Activated naive CD4-positive, alpha-beta T cell treated with anti-CD3 and anti-CD28 coated beads for 36 hours (primary cell): ENCODE measurements at regions not wholly inside any gene's neighbourhood (a gene's known extent, or its start where the extent isn't known, plus 50 kb on each side); places are given as distances from the start of the nearest gene placed in this dataset.

Experiments used
- CTCF ChIA-PET: fragments of 350-600 bp; sonication (Branson Sonifier 250); formaldehyde crosslinking; loops from one replicate; lab custom pipeline; 2021; ENCODE audit warnings: antibody characterized with exemption; lab: Charles Lee
- DNase-seq: peaks from one replicate; pipeline ENCODE4 v3.0.0-alpha.2; 2020
- H3K27ac Mint-ChIP-seq: one replicate; pipeline ENCODE4 v1.8.0; 2021; ENCODE audit warnings: mild to moderate bottlenecking, mixed read lengths
- H3K27me3 Mint-ChIP-seq: one replicate; pipeline ENCODE4 v1.8.0; 2021; ENCODE audit warnings: low read depth, mixed read lengths
- H3K36me3 Mint-ChIP-seq: one replicate; pipeline ENCODE4 v1.8.0; 2021; ENCODE audit warnings: low read depth, mixed read lengths
- H3K4me1 Mint-ChIP-seq: one replicate; pipeline ENCODE4 v1.8.0; 2021; ENCODE audit warnings: low read depth, mixed read lengths
- H3K4me3 Mint-ChIP-seq: one replicate; pipeline ENCODE4 v1.8.0; 2021; ENCODE audit warnings: mild to moderate bottlenecking, moderate library complexity, mixed read lengths
- H3K9me3 Mint-ChIP-seq: one replicate; pipeline ENCODE4 v1.8.0; 2021; ENCODE audit warnings: mixed read lengths
- intact Hi-C: fragments of 100-400 bp; cut with micrococcal nuclease; formaldehyde crosslinking; loops from one replicate; pipeline ENCODE4 v1.15.1; 2023

DNA sequence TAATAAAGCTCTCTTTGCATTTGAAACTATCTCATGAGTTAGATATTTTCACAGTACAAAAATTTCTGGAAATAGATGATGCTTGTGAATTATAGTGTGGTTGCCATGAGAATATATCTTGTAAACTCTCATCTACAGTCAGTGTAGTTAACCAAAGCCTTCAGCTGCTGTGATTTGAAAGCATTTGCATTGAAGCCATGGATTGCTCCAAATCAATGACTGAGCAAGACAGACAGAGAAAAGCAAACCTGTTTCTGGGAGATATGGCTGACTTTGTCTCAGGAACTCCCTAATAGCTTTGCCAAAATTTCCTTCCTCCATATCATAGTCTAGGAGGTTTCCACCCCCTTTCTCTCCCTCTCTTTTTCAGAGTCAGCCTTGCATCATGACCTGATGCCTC is 955.3 kb downstream of the REEP3 start:
- no peaks in the 10 kb centered on the region for H3K4me1 Mint-ChIP-seq
- H3K36me3 Mint-ChIP-seq = no peaks in the 10 kb centered on the region
- no peaks in the 10 kb centered on the region for H3K27me3 Mint-ChIP-seq
- H3K9me3 Mint-ChIP-seq = peaks cover 5% of the 10 kb centered on the region
- no peak overlapping the region for H3K27ac Mint-ChIP-seq
- DNase-seq = no peak
- H3K4me3 Mint-ChIP-seq = no peak overlapping the region
- CTCF ChIA-PET = no interaction called here
- intact Hi-C loops = no loop called here

- H3K4me3 Mint-ChIP-seq = no peak overlapping the region
- H3K4me1 Mint-ChIP-seq = no peaks in the 10 kb centered on the region
- DNase-seq = no peak
- H3K27ac Mint-ChIP-seq = no peak overlapping the region
- intact Hi-C loops = no loop called here
- H3K36me3 Mint-ChIP-seq = no peaks in the 10 kb centered on the region
- peaks cover 5% of the 10 kb centered on the region for H3K9me3 Mint-ChIP-seq
- CTCF ChIA-PET = no interaction called here
- H3K27me3 Mint-ChIP-seq = no peaks in the 10 kb centered on the region
These were observed 956.6 kb downstream of the REEP3 start for GRCh38 chr10:64477791-64478190.

GRCh38 chr10:64484811-64485330 is 963.7 kb downstream of the REEP3 start:
- Mint-ChIP-seq H3K27me3 (no peaks in the 10 kb centered on the region), H3K9me3 (no peaks in the 10 kb centered on the region), H3K4me3 (no peak overlapping the region), H3K4me1 (no peaks in the 10 kb centered on the region), H3K27ac (no peak overlapping the region), H3K36me3 (no peaks in the 10 kb centered on the region)
- intact Hi-C loops = no loop called here
- CTCF ChIA-PET = no interaction called here
- DNase-seq = no peak

GRCh38 chr10:64486149-64486548 is 964.9 kb downstream of the REEP3 start:
- Mint-ChIP-seq H3K27me3 (no peaks in the 10 kb centered on the region), H3K27ac (no peak overlapping the region), H3K4me1 (no peaks in the 10 kb centered on the region), H3K36me3 (no peaks in the 10 kb centered on the region), H3K9me3 (no peaks in the 10 kb centered on the region), H3K4me3 (no peak overlapping the region)
- CTCF ChIA-PET = no interaction called here
- intact Hi-C loops = no loop called here
- DNase-seq = no peak

GRCh38 chr10:64486901-64487300 is 965.7 kb downstream of the REEP3 start:
- CTCF ChIA-PET = no interaction called here
- H3K27ac Mint-ChIP-seq = no peak overlapping the region
- H3K4me1 Mint-ChIP-seq = no peaks in the 10 kb centered on the region
- H3K9me3 Mint-ChIP-seq = no peaks in the 10 kb centered on the region
- DNase-seq = no peak
- no peak overlapping the region for H3K4me3 Mint-ChIP-seq
- no peaks in the 10 kb centered on the region for H3K27me3 Mint-ChIP-seq
- no peaks in the 10 kb centered on the region for H3K36me3 Mint-ChIP-seq
- intact Hi-C loops = no loop called here

- CTCF ChIA-PET = no interaction called here
- intact Hi-C loops = no loop called here
These were observed 973.7 kb downstream of the REEP3 start for GRCh38 chr10:64494901-64495300.

GRCh38 chr10:64497306-64497705 is 976.1 kb downstream of the REEP3 start:
- CTCF ChIA-PET = no interaction called here
- DNase-seq = no peak
- H3K27me3 Mint-ChIP-seq = no peaks in the 10 kb centered on the region
- no peaks in the 10 kb centered on the region for H3K4me1 Mint-ChIP-seq
- H3K36me3 Mint-ChIP-seq = no peaks in the 10 kb centered on the region
- no peak overlapping the region for H3K27ac Mint-ChIP-seq
- peaks cover 4% of the 10 kb centered on the region for H3K9me3 Mint-ChIP-seq
- intact Hi-C loops = no loop called here
- no peak overlapping the region for H3K4me3 Mint-ChIP-seq

More at GRCh38 chr10:64494901-64495300, 973.7 kb downstream of the REEP3 start:
- Mint-ChIP-seq H3K9me3 (peaks cover 4% of the 10 kb centered on the region), H3K36me3 (no peaks in the 10 kb centered on the region), H3K27ac (no peak overlapping the region), H3K27me3 (no peaks in the 10 kb centered on the region), H3K4me1 (no peaks in the 10 kb centered on the region), H3K4me3 (no peak overlapping the region)
- DNase-seq = no peak

DNA sequence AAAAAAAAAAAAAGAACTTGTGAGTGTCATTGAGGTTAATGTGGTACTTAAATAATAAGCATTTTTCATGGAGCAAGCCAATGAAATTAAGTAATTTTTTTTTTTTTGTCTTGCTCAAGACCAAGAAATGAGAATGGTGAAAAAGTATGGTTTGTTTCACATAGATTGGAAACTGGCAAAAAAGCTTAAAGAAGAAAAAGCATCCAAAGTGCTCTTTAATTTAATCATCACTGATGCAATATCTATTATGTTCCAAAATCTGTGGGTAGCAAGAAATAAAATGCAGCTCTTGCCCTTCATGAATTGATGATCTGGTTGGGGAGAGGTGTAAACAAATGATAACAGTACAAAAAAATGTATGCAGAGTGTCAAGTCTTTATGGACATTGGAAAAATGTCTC is 980.6 kb downstream of the REEP3 start:
- no peak for DNase-seq
- Mint-ChIP-seq H3K27ac (no peak overlapping the region), H3K9me3 (no peaks in the 10 kb centered on the region), H3K4me1 (no peaks in the 10 kb centered on the region), H3K4me3 (no peak overlapping the region), H3K27me3 (no peaks in the 10 kb centered on the region), H3K36me3 (no peaks in the 10 kb centered on the region)
- CTCF ChIA-PET = no interaction called here
- intact Hi-C loops = no loop called here

- no peak overlapping the region for H3K27ac Mint-ChIP-seq
- no peak overlapping the region for H3K4me3 Mint-ChIP-seq
- no peaks in the 10 kb centered on the region for H3K36me3 Mint-ChIP-seq
- no peaks in the 10 kb centered on the region for H3K27me3 Mint-ChIP-seq
- no peaks in the 10 kb centered on the region for H3K9me3 Mint-ChIP-seq
- H3K4me1 Mint-ChIP-seq = no peaks in the 10 kb centered on the region
- intact Hi-C loops = no loop called here
- DNase-seq = no peak
- CTCF ChIA-PET = no interaction called here
These were observed 981.7 kb downstream of the REEP3 start for GRCh38 chr10:64502936-64503335.

DNA sequence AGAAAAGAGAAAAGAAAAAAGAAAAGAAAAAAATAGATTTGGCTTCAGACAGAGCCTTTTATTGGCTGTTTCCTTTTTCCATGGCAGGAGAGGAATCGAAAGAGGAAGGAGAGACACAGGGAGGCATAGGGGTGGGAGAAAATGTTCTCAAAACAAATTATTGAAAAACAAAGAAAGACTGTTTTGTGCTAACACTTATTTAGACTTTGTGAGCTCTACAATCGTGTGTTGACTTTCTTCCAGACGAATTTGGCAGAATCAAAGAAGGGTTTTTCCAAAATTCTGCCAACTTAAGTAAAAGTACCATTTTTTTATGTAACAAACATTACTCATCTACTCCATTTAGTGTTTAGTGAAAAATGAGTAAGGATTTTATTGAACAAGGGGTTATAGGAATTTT is 982.2 kb downstream of the REEP3 start:
- H3K4me3 Mint-ChIP-seq = no peak overlapping the region
- DNase-seq = no peak
- H3K27ac Mint-ChIP-seq = no peak overlapping the region
- H3K4me1 Mint-ChIP-seq = no peaks in the 10 kb centered on the region
- no peaks in the 10 kb centered on the region for H3K27me3 Mint-ChIP-seq
- no peaks in the 10 kb centered on the region for H3K9me3 Mint-ChIP-seq
- CTCF ChIA-PET = no interaction called here
- H3K36me3 Mint-ChIP-seq = no peaks in the 10 kb centered on the region
- intact Hi-C loops = no loop called here

DNA sequence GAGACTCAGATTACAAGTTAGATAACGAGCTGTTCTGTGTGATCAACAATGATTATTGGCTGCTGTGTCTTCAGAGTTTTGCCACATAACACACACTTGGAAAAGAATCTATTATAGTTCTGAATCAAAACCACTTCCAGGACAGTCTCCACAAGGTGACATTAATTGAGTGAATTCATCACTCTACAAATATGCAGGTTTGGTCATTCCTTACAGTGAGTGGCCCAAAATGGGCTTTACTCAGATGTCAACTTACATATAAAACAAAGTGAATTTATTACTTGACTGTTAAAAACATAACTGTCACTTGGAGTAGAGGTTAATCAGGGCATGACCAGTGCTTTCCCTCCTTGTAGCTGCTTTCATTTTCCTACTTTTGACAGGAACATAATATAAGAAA is 984.3 kb downstream of the REEP3 start:
- no peak overlapping the region for H3K4me3 Mint-ChIP-seq
- H3K36me3 Mint-ChIP-seq = no peaks in the 10 kb centered on the region
- no peaks in the 10 kb centered on the region for H3K9me3 Mint-ChIP-seq
- H3K27me3 Mint-ChIP-seq = no peaks in the 10 kb centered on the region
- CTCF ChIA-PET = no interaction called here
- no peak for DNase-seq
- H3K4me1 Mint-ChIP-seq = no peaks in the 10 kb centered on the region
- intact Hi-C loops = no loop called here
- H3K27ac Mint-ChIP-seq = no peak overlapping the region

- Mint-ChIP-seq H3K4me1 (no peaks in the 10 kb centered on the region), H3K27me3 (no peaks in the 10 kb centered on the region), H3K27ac (no peak overlapping the region), H3K4me3 (no peak overlapping the region), H3K36me3 (no peaks in the 10 kb centered on the region), H3K9me3 (no peaks in the 10 kb centered on the region)
- no peak for DNase-seq
- intact Hi-C loops = no loop called here
- CTCF ChIA-PET = no interaction called here
These were observed 985.8 kb downstream of the REEP3 start for GRCh38 chr10:64506963-64507362.

GRCh38 chr10:64507651-64508028 is 986.4 kb downstream of the REEP3 start:
- intact Hi-C loops = no loop called here
- Mint-ChIP-seq H3K27ac (no peak overlapping the region), H3K27me3 (no peaks in the 10 kb centered on the region), H3K4me1 (no peaks in the 10 kb centered on the region), H3K9me3 (no peaks in the 10 kb centered on the region), H3K36me3 (no peaks in the 10 kb centered on the region), H3K4me3 (no peak overlapping the region)
- DNase-seq = no peak
- CTCF ChIA-PET = no interaction called here
